Neural cell (in vitro differentiated cells): ENCODE measurements at regions not wholly inside any gene's neighbourhood (a gene's known extent, or its start where the extent isn't known, plus 50 kb on each side); places are given as distances from the start of the nearest gene placed in this dataset.

ENCODE experiments used
- H2AFZ ChIP-seq: fragments of 200-600, 300-800 bp; sonication (generic), shearing (Covaris generic); 2 replicates; pipeline ENCODE4 v1.6.0; 2014; ENCODE audit warnings: low read depth, mild to moderate bottlenecking, antibody characterized with exemption, low read length, moderate library complexity
- H3F3A ChIP-seq: fragments of 200-600 bp; shearing (Covaris generic); 2 replicates; pipeline ENCODE4 v1.6.1; 2016; ENCODE audit warnings: mild to moderate bottlenecking, moderate library complexity, mixed read lengths, antibody characterized with exemption, low read length; ENCODE audit not compliant: insufficient read depth, poor library complexity, severe bottlenecking
- H3K27ac ChIP-seq: fragments of 200-600, 300-800 bp; sonication (generic), shearing (Covaris generic); 2 replicates; pipeline ENCODE4 v1.5.1; 2014; ENCODE audit warnings: mild to moderate bottlenecking, low read length, moderate library complexity
- H3K27me3 ChIP-seq: fragments of 300-800, 200-600 bp; sonication (generic), shearing (Covaris generic); 2 replicates; pipeline ENCODE4 v1.6.0; 2014; ENCODE audit warnings: mild to moderate bottlenecking, low read depth, low read length, moderate library complexity; ENCODE audit not compliant: insufficient read depth
- H3K36me3 ChIP-seq: fragments of 300-800, 200-600 bp; sonication (generic), shearing (Covaris generic); 2 replicates; pipeline ENCODE4 v1.5.1; 2014; ENCODE audit warnings: mild to moderate bottlenecking, antibody characterized with exemption, low read length, moderate library complexity; ENCODE audit not compliant: insufficient read depth
- H3K4me2 ChIP-seq: fragments of 300-800, 200-600 bp; sonication (generic), shearing (Covaris generic); 2 replicates; pipeline ENCODE4 v1.6.0; 2014; ENCODE audit warnings: mild to moderate bottlenecking, low read length
- H3K4me3 ChIP-seq: fragments of 300-800, 200-600 bp; sonication (generic), shearing (Covaris generic); 2 replicates; pipeline ENCODE4 v1.5.1; 2014; ENCODE audit warnings: mild to moderate bottlenecking, low read length, moderate library complexity
- H3K79me2 ChIP-seq: fragments of 200-600 bp; shearing (Covaris generic); replicated peaks from 2 replicates; pipeline ENCODE4 v1.6.0; 2014; ENCODE audit warnings: mild to moderate bottlenecking, low read length, moderate library complexity; ENCODE audit not compliant: insufficient read depth
- H3K9ac ChIP-seq: fragments of 300-800, 200-600 bp; sonication (generic), shearing (Covaris generic); 2 replicates; pipeline ENCODE4 v1.6.1; 2016; ENCODE audit warnings: mild to moderate bottlenecking, low read length, mixed read lengths
- H3K9me2 ChIP-seq: fragments of 200-600 bp; shearing (Covaris generic); 2 replicates; pipeline ENCODE4 v1.6.1; 2016; ENCODE audit warnings: mild to moderate bottlenecking, low read length, mixed read lengths; ENCODE audit not compliant: insufficient read depth
- H3K9me3 ChIP-seq: fragments of 200-600, 300-800 bp; sonication (generic), shearing (Covaris generic); 2 replicates; pipeline ENCODE4 v1.6.1; 2016; ENCODE audit warnings: mild to moderate bottlenecking, mixed run types, low read length, moderate library complexity, mixed read lengths
- H4K20me1 ChIP-seq: fragments of 200-600 bp; shearing (Covaris generic); 2 replicates; pipeline ENCODE4 v1.6.1; 2016; ENCODE audit warnings: mild to moderate bottlenecking, mixed run types; ENCODE audit not compliant: insufficient read depth
- EP300 ChIP-seq: fragments of 450-650 bp; conservative IDR thresholded peaks from 2 replicates; pipeline ENCODE4 v1.6.1; 2014; ENCODE audit warnings: antibody characterized with exemption, mild to moderate bottlenecking, moderate library complexity; ENCODE audit not compliant: poor library complexity, severe bottlenecking
- EZH2 ChIP-seq: fragments of 200-600, 300-800 bp; shearing (Covaris generic), sonication (generic); IDR thresholded peaks from 2 replicates; pipeline ENCODE4 v1.6.1; 2014; ENCODE audit warnings: antibody characterized with exemption, low read length, borderline replicate concordance, mild to moderate bottlenecking; ENCODE audit not compliant: insufficient read depth, poor library complexity, severe bottlenecking
- MXI1 ChIP-seq: fragments of 450-650 bp; conservative IDR thresholded peaks from 2 replicates; pipeline ENCODE4 v1.6.1; 2014; ENCODE audit warnings: antibody characterized with exemption, mild to moderate bottlenecking; ENCODE audit not compliant: poor library complexity, severe bottlenecking
- POLR2AphosphoS5 ChIP-seq: IDR thresholded peaks from 2 replicates; pipeline ENCODE4 v1.6.1; 2012
- RAD21 ChIP-seq: fragments of 450-650 bp; conservative IDR thresholded peaks from 2 replicates; pipeline ENCODE4 v1.6.1; 2014; ENCODE audit warnings: antibody characterized with exemption, mild to moderate bottlenecking, moderate library complexity
- SMC3 ChIP-seq: fragments of 450-650 bp; conservative IDR thresholded peaks from 2 replicates; pipeline ENCODE4 v1.6.1; 2014; ENCODE audit warnings: antibody characterized with exemption, mild to moderate bottlenecking, moderate library complexity; ENCODE audit not compliant: poor library complexity
- TAF1 ChIP-seq: IDR thresholded peaks from 2 replicates; pipeline ENCODE4 v1.6.1; 2012; ENCODE audit warnings: low read depth
- TF ChIP-seq, protein P1 (sequence below): fragments of 450-650 bp; IDR thresholded peaks from 2 replicates; pipeline ENCODE4 v1.5.1; 2014; ENCODE audit warnings: antibody characterized with exemption, mild to moderate bottlenecking, moderate library complexity; ENCODE audit not compliant: poor library complexity, severe bottlenecking
- TF ChIP-seq, protein P2 (sequence below): IDR thresholded peaks from 2 replicates; pipeline ENCODE4 v1.6.1; 2012; ENCODE audit warnings: borderline replicate concordance

DNA sequence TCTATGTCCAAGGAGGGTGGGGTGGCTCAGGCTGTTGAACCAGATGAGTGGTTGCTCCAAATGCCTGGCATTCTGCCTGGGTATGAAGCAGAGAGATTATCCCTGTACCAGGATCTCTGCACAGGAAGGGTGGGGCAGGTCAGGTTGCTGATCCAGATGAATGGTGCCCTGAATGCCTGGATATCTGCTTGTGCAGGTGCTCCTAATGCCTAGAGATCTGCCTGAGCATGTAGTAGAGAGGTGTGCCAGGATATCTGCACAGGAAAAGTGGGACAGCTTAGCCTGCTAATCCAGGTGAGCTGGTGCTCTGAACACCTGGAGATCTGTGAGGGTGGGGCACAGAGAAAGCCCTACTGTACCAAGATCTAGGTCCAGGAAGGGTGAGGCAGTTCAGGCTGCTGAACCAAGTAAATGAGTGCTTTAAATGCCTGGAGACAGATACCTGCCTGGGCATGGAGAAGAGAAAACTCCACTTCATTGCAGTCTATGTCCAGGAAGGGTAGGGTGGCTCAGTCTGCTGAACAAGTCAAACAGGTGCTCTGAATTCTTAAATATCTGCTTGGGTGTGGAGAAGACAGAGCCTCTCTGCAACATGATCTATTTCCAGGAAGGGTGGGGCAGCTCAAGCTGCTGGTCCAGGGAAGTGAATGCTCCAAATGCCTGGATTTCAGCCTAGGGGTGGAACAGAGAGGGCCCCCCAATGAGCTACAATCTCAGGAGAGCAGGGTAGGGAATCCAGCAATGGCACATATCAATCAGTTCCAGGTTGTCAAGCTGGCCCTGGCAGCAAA is 189.4 kb upstream of the DMRTA1 start:
- Histone ChIP-seq H3K9me2 (no peaks in the 10 kb centered on the region), H2AFZ (no peak overlapping the region)

DNA sequence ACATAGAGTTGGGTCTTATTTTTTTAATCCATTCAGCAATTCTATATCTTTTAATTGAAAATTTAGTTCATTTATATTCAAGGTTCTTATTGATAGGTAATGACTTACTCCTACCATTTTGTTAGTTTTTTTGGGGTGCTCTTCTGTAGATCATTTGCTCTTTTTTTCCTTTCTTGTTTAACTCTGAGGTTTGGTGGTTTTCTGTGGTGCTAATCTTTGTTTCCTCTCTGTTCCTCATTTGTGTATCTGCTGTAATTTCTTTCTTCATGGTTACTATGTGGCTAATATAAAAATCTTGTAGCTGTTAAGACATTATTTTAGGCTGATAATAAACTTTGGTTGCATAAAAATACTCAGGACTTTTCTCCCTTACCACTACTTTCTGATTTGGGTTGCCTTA is 181.6 kb upstream of the DMRTA1 start:
- no peak overlapping the region for H3K9ac ChIP-seq
- H3K4me2 ChIP-seq, result no peak overlapping the region
- H4K20me1 ChIP-seq, result no peaks in the 10 kb centered on the region
- no peaks in the 10 kb centered on the region for H3K36me3 ChIP-seq
- H3K27me3 ChIP-seq, result no peaks in the 10 kb centered on the region
- peaks cover 4% of the 10 kb centered on the region for H3K9me3 ChIP-seq
- TF ChIP-seq EP300, result no peak
- TF ChIP-seq MXI1, result no peak
- no peak for TF ChIP-seq TAF1
- no peak for TF ChIP-seq POLR2AphosphoS5
- no peak for TF ChIP-seq SMC3
- no peak for TF ChIP-seq EZH2
- TF ChIP-seq, protein P1, sequence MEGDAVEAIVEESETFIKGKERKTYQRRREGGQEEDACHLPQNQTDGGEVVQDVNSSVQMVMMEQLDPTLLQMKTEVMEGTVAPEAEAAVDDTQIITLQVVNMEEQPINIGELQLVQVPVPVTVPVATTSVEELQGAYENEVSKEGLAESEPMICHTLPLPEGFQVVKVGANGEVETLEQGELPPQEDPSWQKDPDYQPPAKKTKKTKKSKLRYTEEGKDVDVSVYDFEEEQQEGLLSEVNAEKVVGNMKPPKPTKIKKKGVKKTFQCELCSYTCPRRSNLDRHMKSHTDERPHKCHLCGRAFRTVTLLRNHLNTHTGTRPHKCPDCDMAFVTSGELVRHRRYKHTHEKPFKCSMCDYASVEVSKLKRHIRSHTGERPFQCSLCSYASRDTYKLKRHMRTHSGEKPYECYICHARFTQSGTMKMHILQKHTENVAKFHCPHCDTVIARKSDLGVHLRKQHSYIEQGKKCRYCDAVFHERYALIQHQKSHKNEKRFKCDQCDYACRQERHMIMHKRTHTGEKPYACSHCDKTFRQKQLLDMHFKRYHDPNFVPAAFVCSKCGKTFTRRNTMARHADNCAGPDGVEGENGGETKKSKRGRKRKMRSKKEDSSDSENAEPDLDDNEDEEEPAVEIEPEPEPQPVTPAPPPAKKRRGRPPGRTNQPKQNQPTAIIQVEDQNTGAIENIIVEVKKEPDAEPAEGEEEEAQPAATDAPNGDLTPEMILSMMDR, result no peak
- TF ChIP-seq, protein P2, sequence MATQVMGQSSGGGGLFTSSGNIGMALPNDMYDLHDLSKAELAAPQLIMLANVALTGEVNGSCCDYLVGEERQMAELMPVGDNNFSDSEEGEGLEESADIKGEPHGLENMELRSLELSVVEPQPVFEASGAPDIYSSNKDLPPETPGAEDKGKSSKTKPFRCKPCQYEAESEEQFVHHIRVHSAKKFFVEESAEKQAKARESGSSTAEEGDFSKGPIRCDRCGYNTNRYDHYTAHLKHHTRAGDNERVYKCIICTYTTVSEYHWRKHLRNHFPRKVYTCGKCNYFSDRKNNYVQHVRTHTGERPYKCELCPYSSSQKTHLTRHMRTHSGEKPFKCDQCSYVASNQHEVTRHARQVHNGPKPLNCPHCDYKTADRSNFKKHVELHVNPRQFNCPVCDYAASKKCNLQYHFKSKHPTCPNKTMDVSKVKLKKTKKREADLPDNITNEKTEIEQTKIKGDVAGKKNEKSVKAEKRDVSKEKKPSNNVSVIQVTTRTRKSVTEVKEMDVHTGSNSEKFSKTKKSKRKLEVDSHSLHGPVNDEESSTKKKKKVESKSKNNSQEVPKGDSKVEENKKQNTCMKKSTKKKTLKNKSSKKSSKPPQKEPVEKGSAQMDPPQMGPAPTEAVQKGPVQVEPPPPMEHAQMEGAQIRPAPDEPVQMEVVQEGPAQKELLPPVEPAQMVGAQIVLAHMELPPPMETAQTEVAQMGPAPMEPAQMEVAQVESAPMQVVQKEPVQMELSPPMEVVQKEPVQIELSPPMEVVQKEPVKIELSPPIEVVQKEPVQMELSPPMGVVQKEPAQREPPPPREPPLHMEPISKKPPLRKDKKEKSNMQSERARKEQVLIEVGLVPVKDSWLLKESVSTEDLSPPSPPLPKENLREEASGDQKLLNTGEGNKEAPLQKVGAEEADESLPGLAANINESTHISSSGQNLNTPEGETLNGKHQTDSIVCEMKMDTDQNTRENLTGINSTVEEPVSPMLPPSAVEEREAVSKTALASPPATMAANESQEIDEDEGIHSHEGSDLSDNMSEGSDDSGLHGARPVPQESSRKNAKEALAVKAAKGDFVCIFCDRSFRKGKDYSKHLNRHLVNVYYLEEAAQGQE, result no peak
- TF ChIP-seq RAD21, result no peak
- no peaks in the 10 kb centered on the region for H3F3A ChIP-seq
- no peaks in the 10 kb centered on the region for H3K79me2 ChIP-seq
- no peak overlapping the region for H3K4me3 ChIP-seq
- H2AFZ ChIP-seq, result no peak overlapping the region
- H3K27ac ChIP-seq, result no peak overlapping the region
- H3K9me2 ChIP-seq, result no peaks in the 10 kb centered on the region

More for the DNA sequence above, 189.4 kb upstream of the DMRTA1 start:
- H3K27ac ChIP-seq, result no peak overlapping the region
- TF ChIP-seq, protein P2, result no peak
- TF ChIP-seq RAD21 (no peak), SMC3 (no peak), EZH2 (no peak), POLR2AphosphoS5 (no peak), MXI1 (no peak)
- TF ChIP-seq, protein P1, result no peak
- H3K4me3 ChIP-seq, result no peak overlapping the region
- no peaks in the 10 kb centered on the region for H3K27me3 ChIP-seq
- H3K9me3 ChIP-seq, result no peaks in the 10 kb centered on the region
- no peak overlapping the region for H3K9ac ChIP-seq
- H3F3A ChIP-seq, result no peaks in the 10 kb centered on the region
- no peaks in the 10 kb centered on the region for H3K36me3 ChIP-seq
- H3K79me2 ChIP-seq, result no peaks in the 10 kb centered on the region
- no peaks in the 10 kb centered on the region for H4K20me1 ChIP-seq
- no peak overlapping the region for H3K4me2 ChIP-seq
